HG03025 (cell line): ENCODE measurements at regions not wholly inside any gene's neighbourhood (a gene's known extent, or its start where the extent isn't known, plus 50 kb on each side); places are given as distances from the start of the nearest gene placed in this dataset.
"Not testable (repeated sequence)": the region's sequence is repeated elsewhere in the genome, so short reads cannot be mapped to it uniquely, and the experiment has no call there.

Experiments used
- ATAC-seq: cut with Tn5 transposase; IDR thresholded peaks from one replicate; pipeline ENCODE4 v1.9.1; 2021; ENCODE audit warnings: mild to moderate bottlenecking, moderate library complexity; ENCODE audit not compliant: unreplicated experiment, low FRiP score

DNA sequence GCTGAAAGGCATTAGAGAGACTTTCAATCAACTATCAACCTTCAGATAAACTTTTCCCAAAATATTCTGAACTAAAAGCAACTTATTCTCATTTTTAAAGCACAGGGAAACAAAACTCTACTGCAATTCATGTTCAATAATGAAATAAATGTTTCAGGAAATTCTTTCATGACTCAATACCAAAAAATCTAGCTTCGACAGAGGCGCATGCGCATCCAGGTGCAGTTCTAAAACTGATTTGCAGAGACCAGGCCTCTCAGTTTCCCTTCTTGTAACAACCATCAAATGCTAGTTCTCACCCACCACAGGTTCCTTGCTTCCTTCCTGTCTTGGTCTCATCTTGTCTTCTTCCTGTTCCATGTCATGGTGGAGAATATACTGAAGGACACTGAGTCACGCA, 55.3 kb upstream of the NRBF2 start:
- no peak for ATAC-seq

DNA sequence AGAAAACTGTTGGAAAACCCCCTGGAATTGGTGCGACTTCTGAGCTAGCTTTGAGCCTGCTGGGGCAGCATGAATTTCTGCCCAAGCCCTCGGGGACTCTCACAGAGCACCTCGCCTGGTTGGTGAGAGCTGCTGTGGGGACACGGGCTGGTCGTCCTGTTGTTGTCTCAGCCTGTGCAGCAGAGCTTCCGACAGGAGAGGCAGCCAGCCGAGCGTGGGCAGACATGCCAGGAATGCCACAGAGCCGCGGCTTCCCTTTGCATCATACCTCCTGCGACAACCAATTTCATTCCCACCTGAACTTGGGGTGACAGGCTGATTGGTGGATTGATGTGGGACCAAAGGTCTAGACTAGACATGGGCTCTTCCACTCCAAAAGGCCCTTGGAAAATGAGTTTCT, 60.2 kb upstream of the NRBF2 start:
- ATAC-seq = no peak

GRCh38 chr10:63071145-63071544, 62.0 kb upstream of the NRBF2 start:
- no peak for ATAC-seq

GRCh38 chr10:63069318-63069717, 63.8 kb upstream of the NRBF2 start:
- no peak for ATAC-seq

- no peak for ATAC-seq
Observed at GRCh38 chr10:63068246-63068645, 64.9 kb upstream of the NRBF2 start.

DNA sequence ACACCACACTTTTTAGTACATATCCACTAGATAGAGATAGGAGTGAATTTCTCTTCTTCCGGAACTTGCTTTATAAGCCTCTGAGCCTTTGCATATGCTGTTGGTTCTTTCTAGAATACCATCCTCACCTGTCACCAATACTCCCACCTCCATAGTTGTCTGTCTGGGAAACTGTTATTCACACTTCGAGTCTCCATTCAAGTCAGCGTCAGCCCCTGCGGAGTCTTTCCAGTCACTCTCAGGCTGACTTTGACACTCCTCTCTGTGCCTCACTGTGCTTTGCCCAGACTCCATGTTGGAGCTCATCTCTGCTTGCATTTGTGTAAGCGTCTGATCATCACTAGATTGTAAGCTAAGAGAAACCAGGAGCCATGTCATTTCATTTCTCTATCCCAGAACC, 66.5 kb upstream of the NRBF2 start:
- no peak for ATAC-seq

GRCh38 chr10:63064706-63065105, 68.4 kb upstream of the NRBF2 start:
- no peak for ATAC-seq

GRCh38 chr10:63058236-63058635, 74.9 kb upstream of the NRBF2 start:
- no peak for ATAC-seq

DNA sequence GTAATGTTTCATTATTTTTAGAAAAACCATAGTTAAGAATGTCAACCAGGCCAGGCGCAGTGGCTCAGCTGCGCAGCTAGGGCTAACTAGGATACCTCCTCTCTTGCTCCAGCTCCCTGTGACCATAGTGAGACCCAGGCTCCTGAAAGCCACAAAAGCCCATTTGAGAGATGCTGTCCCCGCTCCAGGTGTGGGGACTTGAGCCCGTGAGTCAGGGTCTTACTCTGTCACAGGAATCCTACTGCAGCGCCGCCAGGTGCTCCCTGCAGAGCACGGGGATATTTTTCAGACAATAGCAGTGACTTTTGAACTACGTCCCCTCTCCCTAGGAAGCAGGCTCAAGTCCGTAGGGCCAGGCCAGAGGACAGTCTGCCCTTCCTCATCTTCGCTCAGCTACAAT, 75.6 kb upstream of the NRBF2 start:
- no peak for ATAC-seq

- ATAC-seq = no peak
Observed at GRCh38 chr10:63055705-63056104, 77.4 kb upstream of the NRBF2 start.

GRCh38 chr10:63054889-63055611, 78.1 kb upstream of the NRBF2 start:
- no peak for ATAC-seq

DNA sequence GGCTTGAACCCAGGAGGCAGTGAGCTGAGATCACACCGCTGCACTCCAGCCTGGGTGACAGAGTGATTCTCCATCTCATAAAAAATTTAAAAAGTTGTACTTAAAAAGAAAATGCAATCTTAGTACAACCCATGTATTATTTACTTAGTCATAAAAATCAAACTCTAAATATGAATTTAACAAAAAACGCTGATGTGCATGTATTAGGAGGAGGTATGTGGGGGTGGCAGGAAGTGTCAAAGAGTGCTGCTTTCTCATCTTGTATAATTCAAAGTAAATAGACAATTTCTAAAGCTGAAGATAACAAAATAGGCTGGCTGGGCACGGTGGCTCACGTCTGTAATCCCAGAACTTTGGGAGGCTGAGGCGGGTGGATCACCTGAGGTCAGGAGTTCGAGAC, 81.0 kb upstream of the NRBF2 start:
- ATAC-seq = no peak

DNA sequence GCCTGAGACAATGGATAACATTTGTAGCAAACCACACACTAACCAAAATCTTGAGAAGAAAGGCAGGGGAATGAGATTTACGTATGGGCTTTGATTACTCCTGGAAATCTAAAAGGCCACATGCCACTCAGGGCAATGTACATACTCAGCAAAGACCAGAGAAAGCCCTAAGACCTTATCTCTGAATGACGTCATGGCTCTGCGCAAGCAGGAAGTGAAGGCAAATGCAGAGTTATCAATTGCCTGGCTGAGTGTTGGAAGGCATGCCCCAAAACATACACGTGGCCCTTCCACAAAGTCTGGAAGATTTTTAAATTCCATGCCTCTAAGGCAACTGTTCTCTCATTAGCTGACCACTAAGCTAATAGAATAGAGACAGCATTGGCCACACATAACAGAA, 90.9 kb upstream of the NRBF2 start:
- ATAC-seq = no peak

DNA sequence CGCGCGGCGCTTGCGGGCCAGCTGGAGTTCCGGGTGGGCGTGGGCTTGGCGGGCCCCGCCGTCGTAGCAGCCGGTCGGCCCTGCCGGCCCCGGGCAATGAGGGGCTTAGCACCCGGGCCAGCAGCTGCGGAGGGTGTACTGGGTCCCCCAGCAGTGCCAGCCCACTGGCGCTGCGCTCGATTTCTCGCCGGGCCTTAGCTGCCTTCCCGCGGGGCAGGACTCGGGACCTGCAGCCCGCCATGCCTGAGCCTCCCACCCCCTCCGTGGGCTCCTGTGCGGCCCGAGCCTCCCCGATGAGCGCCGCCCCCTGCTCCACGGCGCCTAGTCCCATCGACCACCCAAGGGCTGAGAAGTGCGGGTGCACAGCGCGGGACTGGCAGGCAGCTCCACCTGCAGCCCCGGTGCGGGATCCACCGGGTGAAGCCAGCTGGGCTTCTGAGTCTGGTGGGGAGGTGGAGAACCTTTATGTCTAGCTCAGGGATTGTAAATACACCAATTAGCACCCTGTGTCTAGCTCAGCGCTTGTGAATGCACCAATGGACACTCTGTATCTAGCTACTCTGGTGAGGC, 99.4 kb upstream of the NRBF2 start:
- not testable (repeated sequence) for ATAC-seq

GRCh38 chr10:63030536-63030935, 102.6 kb upstream of the NRBF2 start:
- ATAC-seq = no peak

GRCh38 chr10:63027531-63027930, 105.6 kb upstream of the NRBF2 start:
- ATAC-seq = no peak

DNA sequence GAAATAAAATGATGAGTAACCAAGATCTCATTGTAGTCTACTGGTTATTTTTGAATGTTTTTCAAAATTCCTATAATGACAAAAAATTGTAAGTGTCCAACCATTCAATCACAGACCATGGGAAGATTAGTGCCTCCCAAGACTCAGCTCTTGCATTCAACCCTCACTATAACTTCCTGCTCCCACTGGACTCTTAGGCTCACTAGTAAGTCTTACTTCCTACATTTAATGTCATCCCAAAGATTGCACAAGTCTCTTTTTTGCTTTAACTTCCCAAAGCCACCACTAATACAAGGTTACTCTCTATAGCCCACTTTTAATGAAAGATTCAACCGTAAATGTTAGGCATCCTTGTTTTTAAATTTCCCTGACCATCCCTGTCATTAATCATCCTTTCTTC, 111.9 kb upstream of the NRBF2 start:
- no peak for ATAC-seq

DNA sequence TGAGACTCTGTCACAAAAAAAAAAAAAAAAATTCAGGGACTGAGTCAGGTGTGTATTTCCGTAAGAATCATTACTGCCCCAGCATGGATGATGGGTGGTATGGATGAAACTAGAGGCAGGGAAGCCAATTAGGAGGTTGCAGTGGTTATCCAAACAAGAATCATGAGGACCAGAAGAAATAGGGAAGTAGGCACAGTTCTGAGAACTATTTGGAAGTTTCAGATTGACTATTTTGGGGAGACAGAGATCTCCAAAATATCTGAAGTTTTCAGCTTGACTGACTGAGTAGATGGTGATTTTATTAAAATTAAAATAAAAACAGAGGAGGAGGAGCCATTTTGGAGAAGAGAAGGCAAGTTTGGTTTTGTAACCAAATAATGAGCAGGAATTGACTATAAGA, 119.4 kb upstream of the NRBF2 start:
- no peak for ATAC-seq

DNA sequence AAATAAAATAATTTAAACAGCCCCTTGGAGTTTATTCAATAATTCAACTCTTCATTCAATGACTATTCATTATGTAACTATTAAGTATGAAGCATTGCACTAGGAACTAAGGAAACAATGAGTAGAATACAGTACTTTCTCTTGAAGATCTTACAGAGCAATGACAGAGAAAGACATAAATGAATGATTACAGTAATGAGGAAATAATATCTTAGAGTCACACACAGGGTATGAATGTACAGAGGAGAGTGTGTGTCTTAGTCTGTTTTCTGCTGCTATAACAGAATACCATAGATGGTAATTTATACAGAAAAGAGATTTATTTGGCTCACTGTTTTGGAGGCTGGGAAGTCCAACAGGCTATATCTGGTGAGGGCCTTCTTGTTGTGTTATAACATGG, 120.5 kb upstream of the NRBF2 start:
- ATAC-seq = no peak

DNA sequence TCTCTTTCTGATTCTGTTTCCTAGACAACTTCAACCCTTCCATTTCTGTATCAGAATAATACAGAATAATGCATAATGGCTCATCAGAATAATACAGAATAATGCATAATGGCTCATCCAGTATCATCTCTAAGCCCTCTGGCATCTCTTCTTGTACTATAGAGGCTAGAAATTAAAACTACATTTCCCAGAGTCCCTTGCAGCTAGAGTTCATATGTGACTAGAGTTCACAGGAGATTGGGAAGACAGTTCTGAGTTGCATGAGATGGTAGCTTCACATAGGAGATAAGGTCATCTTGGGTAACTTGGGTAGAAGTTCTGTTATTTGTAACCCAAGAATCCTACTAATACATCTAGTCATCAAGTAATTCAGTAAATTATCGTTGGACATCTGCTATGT, 122.9 kb upstream of the NRBF2 start:
- no peak for ATAC-seq

DNA sequence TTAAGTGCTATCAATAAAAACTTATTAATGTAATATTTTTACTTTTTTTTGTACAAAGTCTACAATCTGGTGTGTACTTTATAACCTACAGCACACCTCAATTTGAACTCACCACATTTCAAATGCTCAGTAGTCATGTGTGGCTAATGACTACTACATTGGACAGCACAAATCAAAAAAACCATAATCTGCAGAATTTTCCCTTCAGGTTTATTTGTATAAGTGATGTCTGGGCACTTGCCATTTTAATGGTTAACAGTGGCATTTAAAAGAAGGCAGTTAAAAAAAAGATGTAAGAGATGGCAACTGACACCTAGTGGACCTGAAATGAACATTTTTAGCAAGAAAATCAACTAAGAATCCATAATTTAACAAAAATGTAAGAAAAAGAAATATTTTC, 124.6 kb upstream of the NRBF2 start:
- no peak for ATAC-seq

DNA sequence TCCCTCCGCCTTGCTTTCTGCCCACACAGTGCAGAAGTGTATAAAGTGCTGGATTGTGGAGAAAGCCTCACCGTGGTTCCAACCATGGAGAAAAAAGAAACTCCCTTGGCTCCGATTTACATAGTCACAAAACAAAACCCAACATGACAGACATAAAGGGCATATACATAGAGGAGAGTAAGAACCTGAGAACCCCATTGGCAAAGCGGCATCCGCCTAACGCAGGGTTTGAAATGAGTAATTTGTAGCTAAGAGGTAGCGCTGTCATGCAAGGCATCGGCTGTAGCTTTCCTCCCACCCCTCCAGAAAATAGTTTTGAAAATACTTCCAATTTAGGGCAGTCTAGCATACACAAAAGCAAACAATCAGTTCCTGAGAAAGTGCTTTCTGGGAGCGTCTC, 126.0 kb upstream of the NRBF2 start:
- ATAC-seq = no peak

DNA sequence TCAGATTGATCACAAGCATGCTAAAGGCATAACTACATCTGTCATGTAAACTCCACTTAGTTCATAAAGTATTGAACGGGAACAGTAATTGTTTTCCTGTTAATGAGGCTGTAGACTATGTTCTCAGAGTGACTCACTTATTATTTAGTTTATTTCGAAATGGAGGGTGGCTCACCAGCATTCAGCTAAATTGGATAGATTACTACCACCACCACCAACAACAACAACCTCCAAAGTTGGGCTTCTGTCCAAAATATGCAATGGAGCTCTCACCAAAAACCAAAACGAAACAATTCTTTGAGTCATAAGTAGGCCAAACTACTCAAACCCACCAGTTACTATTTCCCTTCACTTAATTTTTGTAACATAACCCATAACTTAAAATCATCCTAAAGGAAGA, 127.9 kb upstream of the NRBF2 start:
- ATAC-seq = no peak
